ENCODE measurements at regions not wholly inside any gene's neighbourhood (a gene's known extent, or its start where the extent isn't known, plus 50 kb on each side); places are given as distances from the start of the nearest gene placed in this dataset.

- H3K79me1 ChIP-seq (ENCODE audit: low read depth, low read length) = no peaks in the 10 kb centered on the region
- H2BK120ac ChIP-seq (replicated peaks; ENCODE audit: low read depth, low read length) = no peak overlapping the region
- no peak overlapping the region for H2BK12ac ChIP-seq (ENCODE audit: low read depth, low read length)
- ChIA-PET POLR2A (ENCODE audit: partially characterized antibody) (no interaction called here), CTCF (ENCODE audit: partially characterized antibody) (interaction anchor here (1.3 kb wide), 1 partner anchor 17 kb away, joined by 3 read pairs; no protein-coding TSS in a partner anchor)
- no peak overlapping the region for H2AK5ac ChIP-seq (ENCODE audit: low read depth, low read length)
- DNase-seq (ENCODE audit: low read depth in 1 of 2, low spot score in 2 of 2) (no peak), FAIRE-seq (no peak)
- no peak overlapping the region for H2AFZ ChIP-seq (ENCODE audit: low read length)
- no peak overlapping the region for H3K4me3 ChIP-seq (ENCODE audit: extremely low read depth in 1 of 4, insufficient read depth in 2 of 4, low read depth in 3 of 4, low read length in 4 of 4)
- no peak overlapping the region for H3K56ac ChIP-seq (replicated peaks; ENCODE audit: insufficient read length, low read depth, low read length)
- no peaks in the 10 kb centered on the region for H3K36me3 ChIP-seq (ENCODE audit: control insufficient read depth in 2 of 4, insufficient read depth in 4 of 4, low read length in 3 of 4)
- no peak overlapping the region for H3K18ac ChIP-seq (ENCODE audit: extremely low read depth, low read length)
- no peak overlapping the region for H3K23ac ChIP-seq (ENCODE audit: insufficient read length)
- H3K27me3 ChIP-seq (replicated peaks in 1 of 4; ENCODE audit: control insufficient read depth in 3 of 4, extremely low read depth in 1 of 4, insufficient read depth in 3 of 4, low read length in 3 of 4) = no peaks in the 10 kb centered on the region
- WGBS, 2 experiments (ENCODE audit: extremely low coverage in 1 of 2, insufficient coverage in 1 of 2, insufficient read length in 1 of 2, insufficient replicate concordance in 2 of 2, low coverage in 1 of 2, low lambda C conversion rate in 2 of 2, missing lambda C conversion rate in 1 of 2) = 89% methylated on average over 2 of the region's 2 CpGs; no CpG with 5 or more reads in 1 of the 2 experiments
- no peak overlapping the region for H3K9ac ChIP-seq (replicated peaks in 1 of 4; ENCODE audit: extremely low read depth in 1 of 4, low read depth in 3 of 4, low read length in 3 of 4)
- no peak overlapping the region for H4K91ac ChIP-seq (replicated peaks; ENCODE audit: insufficient read length, low read length)
- no peak overlapping the region for H2BK15ac ChIP-seq (ENCODE audit: low read length)
- no peak overlapping the region for H3K27ac ChIP-seq (ENCODE audit: low read depth, low read length)
- no peak overlapping the region for H4K8ac ChIP-seq (ENCODE audit: extremely low read depth, insufficient read depth, low read length)
- H4K5ac ChIP-seq (ENCODE audit: insufficient read length, low read depth, low read length) = no peak overlapping the region
- H3K79me2 ChIP-seq (ENCODE audit: control insufficient read depth in 1 of 2, insufficient read depth in 2 of 2, low read length in 2 of 2) = no peaks in the 10 kb centered on the region
- H4K20me1 ChIP-seq (replicated peaks in 1 of 2; ENCODE audit: control insufficient read depth in 1 of 2, insufficient read depth in 2 of 2, low read length in 2 of 2) = no peaks in the 10 kb centered on the region
- no peak overlapping the region for H3K14ac ChIP-seq (ENCODE audit: insufficient read length)
- H2BK20ac ChIP-seq (ENCODE audit: low read length) = no peak overlapping the region
- H3K4ac ChIP-seq (replicated peaks; ENCODE audit: insufficient read length, low read depth, low read length) = no peak overlapping the region
- no peaks in the 10 kb centered on the region for H3K23me2 ChIP-seq (ENCODE audit: low read depth, low read length)
- peaks cover 0 to 6% (median 3%) of the 10 kb centered on the region in 4 experiments; a peak in 3 of 7 replicates for H3K4me1 ChIP-seq (replicated peaks in 1 of 4; ENCODE audit: control insufficient read depth in 3 of 4, insufficient read depth in 4 of 4, low read length in 3 of 4)
- no peak overlapping the region for H2BK5ac ChIP-seq (ENCODE audit: low read depth, low read length)
- no peak overlapping the region for H3K4me2 ChIP-seq (ENCODE audit: insufficient read depth in 1 of 2, low read depth in 2 of 2, low read length in 2 of 2)
- no peaks in the 10 kb centered on the region for H3K9me3 ChIP-seq (ENCODE audit: insufficient read depth in 2 of 2, low read depth in 1 of 2, low read length in 1 of 2)
- TF ChIP-seq TBP (IDR thresholded peaks at IDR 0.05; ENCODE audit: low read depth, low read length) (no peak), ATF2 (IDR thresholded peaks at IDR 0.05; ENCODE audit: low read length) (no peak), GTF2F1 (IDR thresholded peaks at IDR 0.05; ENCODE audit: borderline replicate concordance, low read depth, low read length) (no peak), RNF2 (IDR thresholded peaks at IDR 0.05; ENCODE audit: borderline replicate concordance, low read depth, low read length, missing control alignments, poor library complexity, severe bottlenecking) (no peak), SIX5 (IDR thresholded peaks at IDR 0.05; ENCODE audit: low read depth, low read length) (no peak), JUN (IDR thresholded peaks at IDR 0.05; ENCODE audit: low read depth, low read length) (no peak), TEAD4 (IDR thresholded peaks at IDR 0.05; ENCODE audit: low read depth, low read length) (no peak), KDM5A (IDR thresholded peaks at IDR 0.05; ENCODE audit: low read length) (no peak), CHD1 (IDR thresholded peaks at IDR 0.05; ENCODE audit: low read depth, low read length) (no peak), CHD2 (IDR thresholded peaks at IDR 0.05; ENCODE audit: low read length) (no peak), SP4 (IDR thresholded peaks at IDR 0.05; ENCODE audit: low read length) (no peak), NRF1 (IDR thresholded peaks at IDR 0.05; ENCODE audit: low read depth, low read length) (no peak), ASH2L (IDR thresholded peaks at IDR 0.05; ENCODE audit: low read length) (no peak), SP2 (IDR thresholded peaks at IDR 0.05; ENCODE audit: low read length) (no peak), CBX8 (IDR thresholded peaks at IDR 0.05; ENCODE audit: borderline replicate concordance, low read depth, low read length) (no peak)
These were observed 70.7 kb upstream of the TNS3 start for GRCh38 chr7:47652591-47652990.
